ENCODE measurements at regions not wholly inside any gene's neighbourhood (a gene's known extent, or its start where the extent isn't known, plus 50 kb on each side); places are given as distances from the start of the nearest gene placed in this dataset.

DNA sequence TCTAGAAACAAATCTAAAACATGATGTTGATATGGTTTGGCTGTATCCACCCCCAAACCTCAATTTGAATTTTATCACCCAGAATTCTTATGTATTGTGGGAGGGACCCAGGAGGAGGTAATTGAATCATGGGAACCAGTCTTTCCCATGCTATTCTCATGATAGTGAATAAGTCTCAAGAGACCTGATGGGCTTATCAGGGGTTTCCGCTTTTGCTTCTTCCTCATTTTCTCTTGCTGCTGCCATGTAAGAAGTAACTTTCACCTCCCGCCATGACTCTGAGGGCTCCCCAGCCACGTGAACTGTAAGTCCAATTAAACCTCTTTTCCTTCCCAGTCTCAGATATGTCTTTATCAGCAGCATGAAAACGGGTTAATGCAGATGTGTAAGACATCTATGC, 232.7 kb upstream of the ONECUT1 start:
- TF ChIP-seq CTCF (IDR thresholded peaks at IDR 0.05): no peak
- TF ChIP-seq POLR2A (IDR thresholded peaks at IDR 0.05): no peak
